ENCODE measurements at regions not wholly inside any gene's neighbourhood (a gene's known extent, or its start where the extent isn't known, plus 50 kb on each side); places are given as distances from the start of the nearest gene placed in this dataset.

- TF ChIP-seq POLR2A (IDR thresholded peaks at IDR 0.05; ENCODE audit: low read depth, low read length), result no peak
- no peak for TF ChIP-seq TAF1 (IDR thresholded peaks at IDR 0.05; ENCODE audit: low read depth, low read length)
- no peak for TF ChIP-seq POLR2AphosphoS5 (IDR thresholded peaks at IDR 0.05; ENCODE audit: low read depth, low read length)
Observed at GRCh38 chr15:62545467-62546227, 380.6 kb upstream of the C2CD4B start.
